Kidney (tissue), 13 donors: ENCODE measurements at regions not wholly inside any gene's neighbourhood (a gene's known extent, or its start where the extent isn't known, plus 50 kb on each side); places are given as distances from the start of the nearest gene placed in this dataset.

Experiments
- DNase-seq, 5 donors: peaks; one replicate each; pipeline ENCODE4 v3.0.0-alpha.2; 2013 to 2020
- FAIRE-seq: peaks from 2 replicates; lab custom pipeline; 2012; peaks lifted over from hg19 to GRCh38; lab: Jason Lieb, UNC
- H3K27ac ChIP-seq, 2 donors: one replicate each; pipeline ENCODE4 v1.7.0; 2013; ENCODE audit warnings: low read depth in 2 of 2, low read length in 2 of 2, inconsistent platforms in 1 of 2
- H3K27me3 ChIP-seq: one replicate; pipeline ENCODE4 v1.7.1; 2013; ENCODE audit warnings: low read length, inconsistent platforms; ENCODE audit not compliant: control insufficient read depth, insufficient read depth
- H3K36me3 ChIP-seq, 3 donors: one replicate each; pipeline versions ENCODE4 v1.7.0 to v1.7.1; 2013; ENCODE audit warnings: low read length in 3 of 3, control low read depth in 1 of 3, inconsistent platforms in 1 of 3; ENCODE audit not compliant: insufficient read depth in 3 of 3, control insufficient read depth in 2 of 3
- H3K4me1 ChIP-seq, 3 donors: one replicate each; pipeline versions ENCODE4 v1.7.0 to v1.7.1; 2013; ENCODE audit warnings: low read length in 3 of 3, inconsistent platforms in 1 of 3, low read depth in 1 of 3; ENCODE audit not compliant: control insufficient read depth in 2 of 3, insufficient read depth in 2 of 3
- H3K4me3 ChIP-seq, 3 donors: one replicate each; pipeline versions ENCODE4 v1.7.0 to v1.8.1; 2013; ENCODE audit warnings: low read length in 3 of 3, control low read depth in 1 of 3, inconsistent platforms in 1 of 3
- H3K9ac ChIP-seq, 3 donors: one replicate each; pipeline versions ENCODE4 v1.7.0 to v1.7.1; 2013; ENCODE audit warnings: low read length in 3 of 3, control low read depth in 1 of 3, inconsistent platforms in 1 of 3
- H3K9me3 ChIP-seq, 3 donors: one replicate each; pipeline versions ENCODE4 v1.7.0 to v1.7.1; 2013; ENCODE audit warnings: low read length in 3 of 3, control low read depth in 1 of 3, inconsistent platforms in 1 of 3; ENCODE audit not compliant: control insufficient read depth in 2 of 3, insufficient read depth in 1 of 3
- intact Hi-C: fragments of 100-400 bp; cut with DNase I; formaldehyde crosslinking; loops from one replicate; pipeline ENCODE4 v1.11.1; 2022
- TF ChIP-seq, protein P1 (sequence below): IDR thresholded peaks from 3 replicates; pipeline ENCODE4 v1.5.1; 2012; ENCODE audit warnings: mild to moderate bottlenecking, moderate library complexity, borderline replicate concordance; ENCODE audit not compliant: insufficient read depth; ENCODE audit errors: extremely low read depth
- donor health status: control.
- donor health status: control.
- donor health status: control.
- donor health status: control.
- donor health status: control.
- donor health status: DM: yes; HTN: yes; CAD: no.
- donor health status: Normal renal cell carcinoma (clear cell type).

DNA sequence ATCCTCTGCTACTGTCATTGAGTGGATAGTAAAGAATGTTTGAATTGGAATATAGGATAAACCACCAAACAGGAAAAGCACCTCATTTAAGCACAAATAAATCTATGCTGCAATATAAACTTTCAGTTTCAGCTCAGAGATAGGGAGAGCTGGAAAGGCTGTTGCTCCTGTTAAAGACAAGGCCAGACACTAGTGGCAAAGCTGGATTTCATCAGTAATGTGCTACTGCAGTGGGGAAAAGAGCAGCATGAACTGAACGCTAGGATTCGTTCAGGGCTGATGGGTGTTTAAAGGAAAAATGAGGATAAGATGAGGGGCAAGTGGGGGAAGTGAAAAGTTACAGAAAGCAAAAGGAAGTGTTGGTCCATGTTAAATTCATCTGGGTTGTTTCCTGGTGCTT is 775.4 kb upstream of the COBL start:
- FAIRE-seq (no peak), DNase-seq (peak in 1 of 5 donors; percentile 10)
- Histone ChIP-seq H3K4me1 (no peaks in the 10 kb centered on the region), H3K9ac (no peak overlapping the region), H3K36me3 (no peaks in the 10 kb centered on the region), H3K27me3 (no peaks in the 10 kb centered on the region), H3K27ac (no peak overlapping the region), H3K9me3 (peaks cover 0 to 2% (median 0%) of the 10 kb centered on the region in 3 donors), H3K4me3 (no peak overlapping the region)
- intact Hi-C loops, result no loop called here
- TF ChIP-seq, protein P1, sequence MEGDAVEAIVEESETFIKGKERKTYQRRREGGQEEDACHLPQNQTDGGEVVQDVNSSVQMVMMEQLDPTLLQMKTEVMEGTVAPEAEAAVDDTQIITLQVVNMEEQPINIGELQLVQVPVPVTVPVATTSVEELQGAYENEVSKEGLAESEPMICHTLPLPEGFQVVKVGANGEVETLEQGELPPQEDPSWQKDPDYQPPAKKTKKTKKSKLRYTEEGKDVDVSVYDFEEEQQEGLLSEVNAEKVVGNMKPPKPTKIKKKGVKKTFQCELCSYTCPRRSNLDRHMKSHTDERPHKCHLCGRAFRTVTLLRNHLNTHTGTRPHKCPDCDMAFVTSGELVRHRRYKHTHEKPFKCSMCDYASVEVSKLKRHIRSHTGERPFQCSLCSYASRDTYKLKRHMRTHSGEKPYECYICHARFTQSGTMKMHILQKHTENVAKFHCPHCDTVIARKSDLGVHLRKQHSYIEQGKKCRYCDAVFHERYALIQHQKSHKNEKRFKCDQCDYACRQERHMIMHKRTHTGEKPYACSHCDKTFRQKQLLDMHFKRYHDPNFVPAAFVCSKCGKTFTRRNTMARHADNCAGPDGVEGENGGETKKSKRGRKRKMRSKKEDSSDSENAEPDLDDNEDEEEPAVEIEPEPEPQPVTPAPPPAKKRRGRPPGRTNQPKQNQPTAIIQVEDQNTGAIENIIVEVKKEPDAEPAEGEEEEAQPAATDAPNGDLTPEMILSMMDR, result no peak

DNA sequence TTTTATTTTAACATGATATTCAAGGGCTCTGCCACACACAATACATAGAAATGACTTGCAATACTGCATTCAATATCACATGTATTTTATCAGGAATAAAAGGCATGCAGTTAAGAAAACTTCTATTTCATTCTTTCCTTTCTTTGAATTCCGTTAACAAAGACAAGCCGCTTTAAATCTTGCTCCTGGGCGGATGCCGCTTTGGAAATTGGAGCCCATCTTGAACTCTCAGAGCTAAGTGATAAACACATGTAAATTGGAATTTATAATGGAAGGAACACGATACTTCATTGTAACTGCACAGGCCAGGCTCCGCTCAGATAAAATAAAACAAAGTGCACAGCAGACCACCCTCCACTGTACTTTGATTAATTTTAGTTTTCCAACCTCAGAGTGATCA is 774.5 kb upstream of the COBL start:
- Histone ChIP-seq H3K27ac (no peak overlapping the region), H3K9ac (no peak overlapping the region), H3K4me3 (no peak overlapping the region), H3K9me3 (no peaks in the 10 kb centered on the region), H3K4me1 (no peaks in the 10 kb centered on the region), H3K36me3 (no peaks in the 10 kb centered on the region), H3K27me3 (no peaks in the 10 kb centered on the region)
- intact Hi-C loops, result no loop called here
- peak in 2 of 5 donors; percentile 15 to 22 for DNase-seq
- FAIRE-seq, result no peak
- TF ChIP-seq, protein P1, result no peak

DNA sequence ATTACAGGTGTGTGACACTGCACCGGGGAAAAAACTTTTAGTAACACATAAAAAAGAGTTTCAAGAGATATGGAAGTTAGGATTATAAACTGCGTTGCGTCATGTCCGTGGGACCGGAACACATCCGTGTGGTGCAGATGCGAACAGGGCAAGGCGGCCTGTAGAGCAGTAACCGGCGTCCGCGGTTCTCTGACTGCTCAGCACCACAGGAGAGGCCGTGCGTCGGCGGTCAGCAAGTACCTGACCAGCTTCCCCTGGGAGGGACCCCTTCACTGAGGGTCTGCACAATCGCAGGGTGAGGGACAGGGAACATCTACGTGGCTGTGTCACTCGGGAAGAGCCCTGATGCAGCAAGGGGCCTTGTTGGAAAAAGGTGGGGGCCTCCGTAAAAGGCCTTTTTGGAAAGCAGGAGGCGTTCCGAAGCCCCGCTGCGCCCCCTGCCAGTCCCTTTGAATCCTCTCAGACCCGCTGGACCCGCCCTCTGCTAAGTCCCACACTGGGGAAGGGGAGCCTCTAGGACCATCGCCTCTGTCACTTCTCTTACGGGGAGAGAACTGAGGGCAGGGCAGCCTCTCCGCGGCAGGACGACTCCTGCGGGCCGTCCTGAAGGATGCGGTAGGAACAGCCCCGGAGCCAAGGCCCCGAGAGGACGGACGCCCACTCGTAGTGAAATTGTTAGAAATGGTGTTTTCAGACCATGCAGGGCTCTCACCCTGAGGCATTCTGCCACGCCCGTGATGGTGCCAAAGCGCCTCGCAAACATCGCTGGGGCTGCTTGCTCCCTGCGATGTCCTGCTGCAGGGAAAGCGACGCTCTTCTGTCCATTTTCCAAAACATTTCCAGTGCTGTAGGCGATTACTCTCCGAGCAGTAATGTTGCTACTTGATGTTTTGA is 771.6 kb upstream of the COBL start:
- Histone ChIP-seq H3K27me3 (no peaks in the 10 kb centered on the region), H3K9me3 (no peaks in the 10 kb centered on the region), H3K9ac (peak overlapping the region in 1 of 3 donors; percentile 16), H3K36me3 (no peaks in the 10 kb centered on the region), H3K4me1 (no peaks in the 10 kb centered on the region), H3K4me3 (peak overlapping the region in 2 of 3 donors; percentile 25 to 42), H3K27ac (no peak overlapping the region)
- intact Hi-C loops, result no loop called here
- FAIRE-seq, result no peak
- TF ChIP-seq, protein P1, result no peak
- DNase-seq, result peak in 4 of 5 donors; percentile 68 to 78 (median 73)
